GM20000 (cell line): ENCODE measurements at regions not wholly inside any gene's neighbourhood (a gene's known extent, or its start where the extent isn't known, plus 50 kb on each side); places are given as distances from the start of the nearest gene placed in this dataset.
A peak's percentile ranks its signal among the peaks of the same experiment; 100 is the strongest.
"Not testable (repeated sequence)": the region's sequence is repeated elsewhere in the genome, so short reads cannot be mapped to it uniquely, and the experiment has no call there.

Experiments used
- DNase-seq: peaks from one replicate; pipeline ENCODE4 v3.0.0; 2012; ENCODE audit warnings: low spot score
- TF ChIP-seq, protein P1 (sequence below): IDR thresholded peaks from 2 replicates; pipeline ENCODE4 v1.5.1; 2012; ENCODE audit warnings: mild to moderate bottlenecking, control low read depth; ENCODE audit errors: extremely low read depth, missing control alignments

- TF ChIP-seq, protein P1, sequence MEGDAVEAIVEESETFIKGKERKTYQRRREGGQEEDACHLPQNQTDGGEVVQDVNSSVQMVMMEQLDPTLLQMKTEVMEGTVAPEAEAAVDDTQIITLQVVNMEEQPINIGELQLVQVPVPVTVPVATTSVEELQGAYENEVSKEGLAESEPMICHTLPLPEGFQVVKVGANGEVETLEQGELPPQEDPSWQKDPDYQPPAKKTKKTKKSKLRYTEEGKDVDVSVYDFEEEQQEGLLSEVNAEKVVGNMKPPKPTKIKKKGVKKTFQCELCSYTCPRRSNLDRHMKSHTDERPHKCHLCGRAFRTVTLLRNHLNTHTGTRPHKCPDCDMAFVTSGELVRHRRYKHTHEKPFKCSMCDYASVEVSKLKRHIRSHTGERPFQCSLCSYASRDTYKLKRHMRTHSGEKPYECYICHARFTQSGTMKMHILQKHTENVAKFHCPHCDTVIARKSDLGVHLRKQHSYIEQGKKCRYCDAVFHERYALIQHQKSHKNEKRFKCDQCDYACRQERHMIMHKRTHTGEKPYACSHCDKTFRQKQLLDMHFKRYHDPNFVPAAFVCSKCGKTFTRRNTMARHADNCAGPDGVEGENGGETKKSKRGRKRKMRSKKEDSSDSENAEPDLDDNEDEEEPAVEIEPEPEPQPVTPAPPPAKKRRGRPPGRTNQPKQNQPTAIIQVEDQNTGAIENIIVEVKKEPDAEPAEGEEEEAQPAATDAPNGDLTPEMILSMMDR: peak; percentile 88
- peak; percentile 77 for DNase-seq
These were observed 54.2 kb upstream of the SEC14L1 start for GRCh38 chr17:77086433-77087010.

GRCh38 chr17:77087650-77088454 lies 52.9 kb upstream of the SEC14L1 start:
- DNase-seq: no peak
- TF ChIP-seq, protein P1: no peak

- TF ChIP-seq, protein P1: peak; percentile 31
- peak; percentile 85 for DNase-seq
These were observed 52.2 kb upstream of the SEC14L1 start for GRCh38 chr17:77088455-77089123.

- DNase-seq: no peak
- TF ChIP-seq, protein P1: no peak
These were observed 51.7 kb upstream of the SEC14L1 start for GRCh38 chr17:77089124-77089490.

DNA sequence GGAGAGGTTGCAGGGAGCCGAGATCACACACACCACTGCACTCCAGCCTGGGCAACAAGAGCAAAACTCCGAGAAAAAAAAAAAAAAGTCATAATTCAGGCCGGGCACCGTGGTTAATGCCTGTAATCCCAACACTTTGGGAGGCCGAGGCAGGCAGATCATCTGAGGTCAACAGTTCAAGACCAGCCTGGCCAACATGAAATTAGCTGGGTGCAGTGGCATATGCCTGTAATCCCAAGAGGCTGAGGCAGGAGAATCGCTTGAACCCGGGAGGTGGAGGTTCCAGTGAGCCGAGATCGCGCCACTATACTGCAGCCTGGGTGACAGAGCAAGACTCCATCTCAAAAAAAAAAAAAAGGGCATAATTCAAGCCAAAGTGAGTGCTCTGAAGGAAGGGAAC lies 50.8 kb upstream of the SEC14L1 start:
- not testable (repeated sequence) for DNase-seq

- TF ChIP-seq, protein P1: no peak
- DNase-seq: no peak
These were observed 50.3 kb upstream of the SEC14L1 start for GRCh38 chr17:77090476-77090875.
